Thymus (tissue), 11 donors: ENCODE measurements at regions not wholly inside any gene's neighbourhood (a gene's known extent, or its start where the extent isn't known, plus 50 kb on each side); places are given as distances from the start of the nearest gene placed in this dataset.

ENCODE experiments used
- DNase-seq, 9 donors: peaks; one replicate each; pipeline ENCODE4 v3.0.0-alpha.2; 2013; ENCODE audit warnings: low spot score in 9 of 9, low read depth in 6 of 9, missing footprints in 1 of 9
- H3K27ac ChIP-seq, 2 donors: one replicate each; pipeline ENCODE4 v1.5.1; 2013; ENCODE audit warnings: control low read depth in 1 of 2, low read depth in 1 of 2, low read length in 1 of 2, mild to moderate bottlenecking in 1 of 2, moderate library complexity in 1 of 2
- H3K27me3 ChIP-seq, 2 donors: one replicate each; pipeline ENCODE4 v1.5.1; 2013; ENCODE audit warnings: low read length in 1 of 2; ENCODE audit not compliant: control insufficient read depth in 2 of 2, insufficient read depth in 1 of 2
- H3K36me3 ChIP-seq, 2 donors: one replicate each; pipeline ENCODE4 v1.5.1; 2013; ENCODE audit warnings: low read length in 1 of 2, mild to moderate bottlenecking in 1 of 2, moderate library complexity in 1 of 2; ENCODE audit not compliant: control insufficient read depth in 2 of 2, insufficient read depth in 2 of 2
- H3K4me1 ChIP-seq, 2 donors: one replicate each; pipeline ENCODE4 v1.5.1; 2013; ENCODE audit warnings: low read length in 2 of 2; ENCODE audit not compliant: control insufficient read depth in 2 of 2, insufficient read depth in 2 of 2
- H3K4me3 ChIP-seq, 2 donors: one replicate each; pipeline ENCODE4 v1.5.1; 2013; ENCODE audit warnings: low read length in 2 of 2, control low read depth in 1 of 2, mild to moderate bottlenecking in 1 of 2
- H3K9me3 ChIP-seq, 2 donors: one replicate each; pipeline ENCODE4 v1.5.1; 2013; ENCODE audit warnings: low read length in 1 of 2, mild to moderate bottlenecking in 1 of 2; ENCODE audit not compliant: control insufficient read depth in 2 of 2, insufficient read depth in 1 of 2
- WGBS: extraction: QIAGEN DNeasy Blood & Tissue Kit; methylation state at CpG from one replicate; pipeline ENCODE4 v1.1.7; 2013; 5-methylcytosine and 5-hydroxymethylcytosine counted together
- donor health status: healthy.

DNA sequence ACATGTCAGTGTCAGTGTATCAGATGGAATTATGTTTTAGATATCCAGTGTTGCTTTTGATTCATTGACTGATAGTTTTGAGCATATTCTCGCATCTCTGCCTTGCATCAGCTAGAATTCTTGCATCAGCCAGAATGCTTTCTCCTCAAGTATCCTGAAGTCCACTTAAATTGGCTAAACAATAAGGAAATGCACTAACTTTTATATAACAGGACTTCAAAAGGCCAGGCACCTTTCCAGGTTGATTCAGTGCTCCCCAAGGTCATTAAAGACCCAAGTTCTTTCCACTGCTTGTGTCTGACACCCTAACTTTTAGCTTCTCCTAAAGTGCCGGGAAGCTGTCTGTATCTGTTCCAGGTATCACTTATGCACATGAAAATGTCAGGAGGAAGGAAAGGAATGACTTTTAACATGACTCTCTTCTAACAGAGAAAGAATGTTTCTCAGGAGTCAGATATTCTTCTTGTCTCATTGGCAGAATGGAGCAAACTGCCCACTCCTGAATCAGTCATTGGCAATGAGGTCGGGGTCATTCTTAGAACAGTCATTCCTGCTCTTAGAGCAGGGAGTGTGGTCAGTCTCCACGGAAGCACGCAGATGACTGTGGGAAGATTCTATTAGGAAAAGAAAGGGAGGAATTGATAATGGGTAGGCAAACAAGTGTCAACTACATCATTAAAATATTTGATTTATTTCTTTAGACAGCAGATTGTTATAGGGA lies 92.9 kb upstream of the TLL1 start:
- WGBS: 91% methylated on average over 5 of the region's 5 CpGs
- Histone ChIP-seq H3K36me3 (no peaks in the 10 kb centered on the region), H3K4me1 (no peaks in the 10 kb centered on the region), H3K4me3 (no peak overlapping the region), H3K9me3 (no peaks in the 10 kb centered on the region), H3K27me3 (no peaks in the 10 kb centered on the region), H3K27ac (no peak overlapping the region)
- no peak for DNase-seq

DNA sequence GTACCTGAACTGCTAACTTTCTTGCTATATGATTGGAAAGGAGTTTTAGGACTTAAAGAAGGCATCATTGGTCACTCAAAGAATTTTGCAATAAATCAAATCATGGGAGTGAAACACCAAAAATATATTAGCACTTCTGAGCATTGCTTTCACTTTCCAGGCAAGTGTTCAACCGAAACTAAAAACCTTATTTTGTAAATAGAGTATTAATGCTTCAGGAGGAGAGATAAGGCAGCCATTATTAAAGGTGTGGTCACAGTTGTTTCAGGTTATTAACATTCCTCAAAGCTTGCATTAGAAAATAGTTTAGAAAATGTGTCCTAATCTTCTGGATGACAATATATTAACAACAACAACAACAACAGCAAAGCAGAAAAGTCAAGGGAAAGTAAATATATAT lies 92.3 kb upstream of the TLL1 start:
- H3K36me3 ChIP-seq: no peaks in the 10 kb centered on the region
- no peaks in the 10 kb centered on the region for H3K4me1 ChIP-seq
- H3K9me3 ChIP-seq: no peaks in the 10 kb centered on the region
- 64% methylated on average over 1 of the region's 1 CpG for WGBS
- no peak overlapping the region for H3K27ac ChIP-seq
- H3K27me3 ChIP-seq: no peaks in the 10 kb centered on the region
- DNase-seq: no peak
- H3K4me3 ChIP-seq: no peak overlapping the region

DNA sequence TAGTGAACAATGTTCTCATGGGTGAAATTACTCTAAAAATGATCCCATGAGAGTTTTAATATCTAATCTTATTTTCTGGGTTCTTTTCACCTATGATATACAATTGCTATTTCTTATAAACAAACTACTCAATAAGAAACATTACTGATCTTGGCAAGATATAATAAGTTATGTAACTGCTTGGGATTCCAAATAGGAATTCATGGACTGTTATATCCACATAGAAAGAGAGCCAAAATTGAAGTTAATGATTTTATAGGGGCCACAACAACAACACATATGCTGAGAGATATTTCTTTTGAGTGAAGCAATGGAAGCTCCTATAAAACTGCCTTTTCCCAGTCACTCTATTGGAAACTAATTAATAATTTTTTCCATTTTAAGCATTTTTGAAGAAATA lies 90.4 kb upstream of the TLL1 start:
- no peak for DNase-seq

DNA sequence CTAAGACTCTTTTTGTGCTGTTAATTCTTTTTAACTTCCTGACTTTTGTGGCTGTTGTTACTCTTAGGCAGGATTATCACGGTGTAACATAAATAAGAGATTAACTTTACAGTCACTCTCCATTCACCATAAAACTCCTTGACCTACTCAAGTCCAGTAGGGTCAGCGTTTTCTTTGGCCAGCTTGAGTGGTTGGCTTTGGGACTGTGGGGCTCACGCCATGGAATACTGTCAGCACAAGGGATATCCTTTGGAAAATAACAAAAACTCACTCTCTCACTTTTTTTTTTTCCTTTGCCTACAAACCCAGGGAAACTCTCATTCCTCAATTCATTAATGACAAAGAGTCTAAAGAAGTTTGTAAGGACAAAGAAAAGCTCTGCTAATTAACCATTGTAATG lies 89.4 kb upstream of the TLL1 start:
- no peak overlapping the region for H3K27ac ChIP-seq
- no peak for DNase-seq
- H3K36me3 ChIP-seq: no peaks in the 10 kb centered on the region
- WGBS: 93% methylated on average over 3 of the region's 3 CpGs
- H3K27me3 ChIP-seq: no peaks in the 10 kb centered on the region
- no peaks in the 10 kb centered on the region for H3K4me1 ChIP-seq
- H3K9me3 ChIP-seq: no peaks in the 10 kb centered on the region
- H3K4me3 ChIP-seq: no peak overlapping the region

More for the DNA sequence above, 90.4 kb upstream of the TLL1 start:
- H3K36me3 ChIP-seq: no peaks in the 10 kb centered on the region
- H3K27ac ChIP-seq: no peak overlapping the region
- H3K9me3 ChIP-seq: no peaks in the 10 kb centered on the region
- H3K4me3 ChIP-seq: no peak overlapping the region
- no peaks in the 10 kb centered on the region for H3K27me3 ChIP-seq
- no peaks in the 10 kb centered on the region for H3K4me1 ChIP-seq

DNA sequence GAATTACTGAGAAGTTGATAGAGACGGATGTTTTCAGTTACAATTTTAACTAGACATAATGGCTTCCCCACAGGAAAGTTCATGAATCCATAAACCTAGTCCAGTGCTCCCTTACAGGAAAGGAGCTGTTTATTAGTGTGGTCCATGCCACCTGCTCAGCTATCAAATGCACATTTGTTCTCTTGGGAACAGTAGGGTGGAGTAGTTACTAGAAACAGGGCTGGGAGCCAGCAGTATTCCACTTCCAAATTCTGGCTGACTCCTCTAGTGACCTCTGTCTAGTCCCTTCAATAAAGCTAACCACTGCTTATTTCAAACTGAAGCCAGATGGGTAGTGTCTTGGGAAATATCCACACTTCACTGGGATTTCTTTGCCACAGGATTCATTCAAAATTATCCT lies 88.4 kb upstream of the TLL1 start:
- 95% methylated on average over 1 of the region's 1 CpG for WGBS
- Histone ChIP-seq H3K27me3 (no peaks in the 10 kb centered on the region), H3K4me1 (no peaks in the 10 kb centered on the region), H3K4me3 (no peak overlapping the region), H3K36me3 (no peaks in the 10 kb centered on the region), H3K9me3 (no peaks in the 10 kb centered on the region), H3K27ac (no peak overlapping the region)
- DNase-seq: no peak

DNA sequence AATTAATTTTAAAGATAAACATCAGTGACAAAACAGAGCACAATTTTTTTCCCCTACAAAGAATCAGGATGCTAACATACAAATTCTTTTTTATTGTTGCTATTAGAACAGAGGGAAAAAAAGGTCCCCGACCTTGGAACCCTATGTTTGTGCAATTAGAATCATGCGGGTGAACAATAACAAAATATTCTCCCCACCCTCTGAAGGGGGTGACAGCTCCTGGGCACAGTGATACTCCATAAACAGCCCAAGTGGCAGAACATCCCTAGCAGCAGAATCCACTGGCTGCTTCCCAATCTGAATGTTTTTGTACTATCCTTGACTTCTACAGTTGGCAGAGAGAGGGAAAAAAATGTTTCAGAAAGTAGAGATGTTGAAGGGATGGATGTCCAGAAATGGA lies 87.7 kb upstream of the TLL1 start:
- DNase-seq: no peak
- WGBS: 94% methylated on average over 2 of the region's 2 CpGs
- H3K27ac ChIP-seq: no peak overlapping the region

DNA sequence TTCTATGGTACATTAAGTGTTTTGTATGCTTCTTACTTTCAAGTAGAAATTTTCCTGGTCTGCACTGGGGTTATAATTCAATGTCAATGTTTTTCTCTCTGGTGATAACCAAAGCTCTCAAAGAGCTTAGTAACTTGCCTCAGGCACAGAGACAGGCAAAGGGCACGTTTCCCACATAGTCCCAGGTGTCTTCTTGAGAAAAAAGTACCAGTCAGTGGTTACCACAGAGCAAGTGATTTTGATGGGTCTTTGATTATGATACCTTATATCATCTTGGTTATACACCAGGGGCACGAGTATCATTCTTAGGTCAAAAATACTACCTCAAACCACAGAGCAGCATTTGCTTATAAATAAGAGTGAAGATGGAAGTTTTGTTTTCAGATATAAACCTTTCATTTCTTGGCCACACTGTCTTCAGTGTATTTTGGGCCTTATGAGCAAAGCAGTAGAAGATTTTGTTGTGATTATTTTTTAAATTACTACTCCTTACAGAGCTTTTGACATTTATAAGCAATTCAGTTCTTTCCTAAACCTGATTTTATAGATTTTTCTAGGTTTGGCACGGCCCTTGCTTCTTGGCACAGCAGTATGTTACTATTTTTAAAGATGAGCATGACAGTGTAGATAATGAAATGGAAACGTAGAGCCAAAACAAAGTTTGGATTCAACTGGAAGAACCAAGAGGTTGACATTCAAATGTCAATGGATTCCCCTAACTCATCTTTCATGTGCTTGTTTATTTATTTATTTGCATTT lies 85.3 kb upstream of the TLL1 start:
- DNase-seq: no peak
- Histone ChIP-seq H3K36me3 (no peaks in the 10 kb centered on the region), H3K4me1 (no peaks in the 10 kb centered on the region), H3K27me3 (no peaks in the 10 kb centered on the region), H3K4me3 (no peak overlapping the region), H3K9me3 (no peaks in the 10 kb centered on the region), H3K27ac (no peak overlapping the region)
- WGBS: 79% methylated on average over 4 of the region's 4 CpGs

More for the DNA sequence above, 87.7 kb upstream of the TLL1 start:
- no peaks in the 10 kb centered on the region for H3K27me3 ChIP-seq
- no peaks in the 10 kb centered on the region for H3K9me3 ChIP-seq
- H3K4me1 ChIP-seq: no peaks in the 10 kb centered on the region
- H3K4me3 ChIP-seq: no peak overlapping the region
- H3K36me3 ChIP-seq: no peaks in the 10 kb centered on the region

DNA sequence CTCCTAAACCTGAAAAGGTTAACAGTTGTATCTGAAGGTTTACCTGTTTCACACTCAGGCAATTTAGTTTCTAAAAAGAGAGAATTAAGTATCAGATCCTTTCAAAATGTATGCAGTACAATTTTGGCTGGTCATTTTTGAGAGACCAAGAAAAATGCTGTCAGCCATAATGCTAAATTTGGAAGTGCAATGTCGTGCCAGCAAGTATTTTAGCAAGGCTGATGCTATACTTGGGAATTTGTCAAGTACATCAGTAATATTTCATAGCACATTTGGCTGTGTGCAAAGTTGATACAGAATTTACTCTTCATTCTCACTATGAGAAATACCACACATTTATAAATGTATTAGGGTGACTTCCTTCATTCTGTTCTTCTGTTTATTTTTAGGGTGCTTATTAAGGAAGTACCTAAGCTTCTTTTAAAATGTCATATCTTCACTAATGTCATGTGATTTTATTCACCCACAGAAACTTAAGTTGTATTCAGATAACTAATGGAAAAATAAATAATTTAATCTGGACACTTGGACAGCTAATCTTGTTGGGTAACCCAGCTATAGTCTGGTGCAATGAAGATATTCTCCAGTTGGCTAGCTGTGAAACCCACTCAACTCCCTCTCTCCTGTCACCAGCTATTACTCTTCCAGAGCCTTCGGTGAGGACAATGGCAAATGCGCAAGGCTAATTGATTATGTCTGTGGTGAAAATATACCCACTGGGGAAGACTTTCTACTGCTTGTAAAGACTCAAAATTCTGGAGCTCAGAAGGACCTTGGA lies 84.2 kb upstream of the TLL1 start:
- Histone ChIP-seq H3K27ac (no peak overlapping the region), H3K9me3 (no peaks in the 10 kb centered on the region), H3K27me3 (no peaks in the 10 kb centered on the region), H3K4me1 (no peaks in the 10 kb centered on the region), H3K36me3 (no peaks in the 10 kb centered on the region), H3K4me3 (no peak overlapping the region)
- WGBS: 88% methylated on average over 3 of the region's 3 CpGs
- DNase-seq: no peak

DNA sequence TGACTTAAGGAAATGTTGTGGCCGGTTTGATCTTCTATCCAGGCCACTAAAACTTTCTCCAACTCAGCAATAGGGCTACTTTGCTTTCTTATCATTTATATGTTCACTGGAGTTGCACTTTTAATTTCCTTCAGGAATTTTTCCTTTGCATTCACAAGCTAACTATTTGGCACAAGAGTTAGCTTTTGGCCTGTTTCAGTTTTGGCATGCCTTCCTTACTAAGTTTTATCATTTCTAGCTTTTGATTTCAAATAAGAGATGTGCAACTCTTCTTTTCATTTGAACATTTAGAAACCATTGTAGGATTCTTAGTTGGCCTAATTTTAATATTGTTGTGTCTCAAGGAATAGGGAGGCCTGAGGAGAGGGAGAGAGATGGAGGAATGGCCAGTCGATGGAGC lies 79.8 kb upstream of the TLL1 start:
- Histone ChIP-seq H3K4me3 (no peak overlapping the region), H3K9me3 (no peaks in the 10 kb centered on the region), H3K27me3 (no peaks in the 10 kb centered on the region), H3K36me3 (no peaks in the 10 kb centered on the region), H3K4me1 (no peaks in the 10 kb centered on the region), H3K27ac (no peak overlapping the region)
- WGBS: 95% methylated on average over 2 of the region's 2 CpGs
- DNase-seq: no peak
